ENCODE measurements at regions not wholly inside any gene's neighbourhood (a gene's known extent, or its start where the extent isn't known, plus 50 kb on each side); places are given as distances from the start of the nearest gene placed in this dataset.

- TF ChIP-seq CTCF (IDR thresholded peaks at IDR 0.05) (no peak), POLR2A (IDR thresholded peaks at IDR 0.05) (no peak), POLR2AphosphoS5 (IDR thresholded peaks at IDR 0.05) (no peak), EP300 (IDR thresholded peaks at IDR 0.05; ENCODE audit: low read depth) (no peak)
These were observed 90.2 kb upstream of the PARP8 start for GRCh38 chr5:50576265-50576664.
